GM12878 (cell line): ENCODE measurements at regions not wholly inside any gene's neighbourhood (a gene's known extent, or its start where the extent isn't known, plus 50 kb on each side); places are given as distances from the start of the nearest gene placed in this dataset.

Source experiments
- ATAC-seq: fragments of 200-7000 bp; cut with Tn5 transposase; 3 replicates; pipeline ENCODE4 v1.9.1; 2020; ENCODE audit warnings: mild to moderate bottlenecking, moderate library complexity
- BruUV-seq: library from RNA; stranded (reverse); fragments of 400-500 nt; replicated peaks from 2 replicates; lab custom pipeline; 2021; lab: Mats Ljungman, UMichigan
- CTCF ChIA-PET: fragments of 300-600 bp; sonication (Branson Sonifier 250); formaldehyde crosslinking; extraction: SDS; loops from one replicate; lab custom pipeline; 2021; ENCODE audit warnings: inconsistent platforms; lab: Yijun Ruan, JAX
- POLR2A ChIA-PET: fragments of 350-600 bp; formaldehyde crosslinking; extraction: SDS; loops from one replicate; lab custom pipeline; 2021; ENCODE audit warnings: inconsistent platforms; lab: Charles Lee
- RAD21 ChIA-PET: fragments of 300-600 bp; sonication (Branson Sonifier 250); formaldehyde crosslinking; loops from one replicate; lab custom pipeline; 2023; ENCODE audit warnings: antibody characterized with exemption; ENCODE audit not compliant: unreplicated experiment; lab: Charles Lee
- SMC1A ChIA-PET: fragments of 300-600 bp; sonication (Branson Sonifier 250); formaldehyde crosslinking; loops from one replicate; lab custom pipeline; 2023; ENCODE audit not compliant: unreplicated experiment, uncharacterized antibody; lab: Charles Lee
- DNase-seq: peaks from one replicate; pipeline ENCODE4 v3.0.0-alpha.2; 2011; ENCODE audit warnings: low read depth, low spot score
- FAIRE-seq: peaks from 3 replicates; lab custom pipeline; 2011; peaks lifted over from hg19 to GRCh38; lab: Jason Lieb, UNC
- H2AFZ ChIP-seq: 2 replicates; pipeline ENCODE4 v1.6.0; 2011; ENCODE audit warnings: low read depth, low read length, control low read depth; ENCODE audit not compliant: control insufficient read depth
- H3K27ac ChIP-seq: 2 replicates; pipeline ENCODE4 v1.5.1; 2011; ENCODE audit warnings: control low read depth; ENCODE audit not compliant: control insufficient read depth, insufficient read depth
- H3K27me3 ChIP-seq, 2 experiments: replicated peaks in 1 of 2; 2 replicates each; pipeline versions ENCODE4 v1.6.0 to v1.6.1; 2011; ENCODE audit warnings: low read length in 1 of 2; ENCODE audit not compliant: control insufficient read depth in 2 of 2, insufficient read depth in 2 of 2
- H3K36me3 ChIP-seq, 2 experiments: 2 replicates each; pipeline ENCODE4 v1.5.1; 2011; ENCODE audit warnings: low read length in 1 of 2; ENCODE audit not compliant: control insufficient read depth in 2 of 2, insufficient read depth in 2 of 2
- H3K4me1 ChIP-seq: 2 replicates; pipeline ENCODE4 v1.6.1; 2011; ENCODE audit warnings: mild to moderate bottlenecking, low read length, moderate library complexity, mixed read lengths; ENCODE audit not compliant: control insufficient read depth, insufficient read depth
- H3K4me2 ChIP-seq: 2 replicates; pipeline ENCODE4 v1.6.0; 2011; ENCODE audit warnings: control low read depth; ENCODE audit not compliant: control insufficient read depth, insufficient read depth
- H3K4me3 ChIP-seq: fragments of 200-600 bp; sonication (generic); 2 replicates; pipeline ENCODE4 v1.5.1; 2016
- H3K79me2 ChIP-seq: 2 replicates; pipeline ENCODE4 v1.6.0; 2011; ENCODE audit warnings: low read length; ENCODE audit not compliant: control insufficient read depth, insufficient read depth
- H3K9ac ChIP-seq: 2 replicates; pipeline ENCODE4 v1.8.0; 2011; ENCODE audit warnings: low read length, control low read depth, mixed read lengths; ENCODE audit not compliant: control insufficient read depth, insufficient read depth
- H3K9me3 ChIP-seq: replicated peaks from 3 replicates; pipeline ENCODE4 v1.5.1; 2011; ENCODE audit warnings: mild to moderate bottlenecking, low read length; ENCODE audit not compliant: control insufficient read depth, insufficient read depth
- H4K20me1 ChIP-seq: 2 replicates; pipeline ENCODE4 v1.6.0; 2011; ENCODE audit not compliant: control insufficient read depth, insufficient read depth
- ATF2 ChIP-seq: IDR thresholded peaks from 2 replicates; pipeline ENCODE4 v1.6.1; 2012; ENCODE audit warnings: low read length, inconsistent platforms
- ATF7 ChIP-seq: fragments of 450-650 bp; IDR thresholded peaks from 2 replicates; pipeline ENCODE4 v1.6.1; 2016; ENCODE audit warnings: low read depth, mild to moderate bottlenecking
- CEBPZ ChIP-seq: fragments of 150-350 bp; IDR thresholded peaks from 2 replicates; pipeline ENCODE4 v1.6.1; 2016; ENCODE audit warnings: low read depth, low read length
- CHD2 ChIP-seq: IDR thresholded peaks from 2 replicates; pipeline ENCODE4 v1.6.1; 2011; ENCODE audit warnings: low read depth, low read length, improper control_type of control experiment, borderline replicate concordance
- DPF2 ChIP-seq: fragments of 450-650 bp; IDR thresholded peaks from 2 replicates; pipeline ENCODE4 v1.6.1; 2017; ENCODE audit warnings: mild to moderate bottlenecking
- HDAC6 ChIP-seq: fragments of 200-600 bp; sonication (generic); IDR thresholded peaks from one replicate; pipeline ENCODE4 v1.8.0; 2017; ENCODE audit warnings: antibody characterized with exemption; ENCODE audit not compliant: unreplicated experiment
- MYB ChIP-seq: fragments of 150-350 bp; IDR thresholded peaks from 2 replicates; pipeline ENCODE4 v1.6.1; 2014; ENCODE audit warnings: mild to moderate bottlenecking, low read depth, low read length, borderline replicate concordance
- MYC ChIP-seq: IDR thresholded peaks from 2 replicates; pipeline ENCODE4 v1.6.1; 2011; ENCODE audit warnings: mild to moderate bottlenecking, low read length, moderate library complexity, inconsistent platforms; ENCODE audit not compliant: insufficient read depth, insufficient replicate concordance, insufficient read length, severe bottlenecking
- RUNX3 ChIP-seq: IDR thresholded peaks from 2 replicates; pipeline ENCODE4 v1.6.1; 2012; ENCODE audit warnings: low read length, inconsistent platforms
- SMAD1 ChIP-seq: fragments of 450-650 bp; IDR thresholded peaks from 2 replicates; pipeline ENCODE4 v1.6.1; 2018; ENCODE audit warnings: mild to moderate bottlenecking, low read depth; ENCODE audit not compliant: partially characterized antibody
- SP1 ChIP-seq: IDR thresholded peaks from one replicate; pipeline ENCODE4 v1.6.1; 2011; ENCODE audit warnings: low read depth, low read length
- SRF ChIP-seq, 2 experiments: IDR thresholded peaks; 2 replicates each; pipeline ENCODE4 v1.6.1; 2011; ENCODE audit warnings: low read depth in 2 of 2, low read length in 2 of 2, mild to moderate bottlenecking in 1 of 2, moderate library complexity in 1 of 2
- ZNF274 ChIP-seq: IDR thresholded peaks from one replicate; pipeline ENCODE4 v1.8.0; 2011; ENCODE audit not compliant: insufficient read length, insufficient read depth
- WGBS: methylation state at CpG from one replicate; pipeline ENCODE4 v1.1.6; 2016; ENCODE audit warnings: low lambda C conversion rate; ENCODE audit not compliant: insufficient replicate concordance, insufficient coverage; ENCODE audit errors: missing lambda C conversion rate; 5-methylcytosine and 5-hydroxymethylcytosine counted together
- in situ Hi-C: fragments of 300-500 bp; cut with MboI; formaldehyde crosslinking; loops from 9 replicates; pipeline ENCODE4 v1.14.3; 2018; ENCODE audit warnings: mixed read lengths
- intact Hi-C: fragments of 100-400 bp; cut with micrococcal nuclease; formaldehyde crosslinking; loops from one replicate; pipeline ENCODE4 v1.14.2; 2022; ENCODE audit not compliant: unreplicated experiment

DNA sequence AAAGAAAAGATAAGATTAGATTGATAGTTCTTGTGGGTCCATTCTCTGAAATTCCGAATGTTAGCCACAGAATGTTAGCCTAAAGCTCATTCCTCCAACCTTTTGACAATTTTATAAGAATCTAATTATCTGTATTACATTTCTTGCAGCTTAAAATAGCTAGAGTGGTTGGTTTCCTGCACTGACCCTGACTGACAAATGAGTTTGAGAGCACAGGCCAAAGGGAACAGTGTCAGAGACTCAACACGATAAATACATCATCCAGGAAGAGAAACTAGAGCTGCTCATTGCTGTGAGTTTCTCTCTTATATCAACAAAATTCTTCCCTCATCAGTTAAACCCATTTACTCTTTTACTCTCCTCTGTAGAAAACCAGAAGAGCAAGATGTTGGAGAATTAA lies 82.1 kb upstream of the PPM1J start:
- no peaks in the 10 kb centered on the region for H4K20me1 ChIP-seq
- ChIA-PET CTCF (interaction anchor here (1.0 to 13.6 kb wide), 7 partner anchors 11 to 406 kb away, joined by 3 to 428 read pairs (median 4); partner anchors contain the start of genes LRIG2 and PPM1J), RAD21 (interaction anchor here (0.8 to 13.1 kb wide), 4 partner anchors 12 to 406 kb away, joined by 4 to 192 read pairs (median 6); partner anchors contain the start of gene PPM1J), POLR2A (interaction anchor here (0.9 kb wide), 1 partner anchor 27 kb away, joined by 3 read pairs; no protein-coding TSS in a partner anchor), SMC1A (interaction anchor here (1.0 to 13.0 kb wide), 5 partner anchors 12 to 246 kb away, joined by 3 to 178 read pairs (median 5); partner anchors contain the start of gene PPM1J)
- intact Hi-C loops = no loop called here
- no peak overlapping the region for H3K27ac ChIP-seq
- no peaks in the 10 kb centered on the region for H3K79me2 ChIP-seq
- WGBS = 9% methylated on average over 2 of the region's 2 CpGs
- TF ChIP-seq CHD2 = no peak
- no peak for TF ChIP-seq DPF2
- no peak for TF ChIP-seq ATF7
- no peak for TF ChIP-seq HDAC6
- no peak for TF ChIP-seq ZNF274
- no peak for TF ChIP-seq MYB
- no peak for TF ChIP-seq ATF2
- TF ChIP-seq SMAD1 = no peak
- TF ChIP-seq SP1 = no peak
- TF ChIP-seq CEBPZ = no peak
- no peak for TF ChIP-seq MYC
- no peak for TF ChIP-seq SRF (IDR thresholded peaks at IDR 0.05; ENCODE audit: low read depth in 2 of 2, low read length in 2 of 2)
- no peak for TF ChIP-seq RUNX3
- ATAC-seq (no peak), DNase-seq (no peak), FAIRE-seq (no peak)
- H3K4me3 ChIP-seq = no peak overlapping the region
- no peak overlapping the region for H2AFZ ChIP-seq
- no peak overlapping the region for H3K4me2 ChIP-seq
- BruUV-seq = no TSS peak
- H3K36me3 ChIP-seq = no peaks in the 10 kb centered on the region
- no peaks in the 10 kb centered on the region for H3K27me3 ChIP-seq
- H3K9ac ChIP-seq = no peak overlapping the region
- in situ Hi-C loops = no loop called here
- no peaks in the 10 kb centered on the region for H3K9me3 ChIP-seq
- H3K4me1 ChIP-seq = peaks cover 18% of the 10 kb centered on the region
